ENCODE measurements at regions not wholly inside any gene's neighbourhood (a gene's known extent, or its start where the extent isn't known, plus 50 kb on each side); places are given as distances from the start of the nearest gene placed in this dataset.

- no peak for DNase-seq (ENCODE audit: low read depth)
Observed at GRCh38 chr15:70158309-70159000, 60.7 kb upstream of the TLE3 start.

- DNase-seq (ENCODE audit: low read depth): no peak
Observed at GRCh38 chr15:70156671-70157271, 59.1 kb upstream of the TLE3 start.

- DNase-seq (ENCODE audit: low read depth): no peak
Observed at GRCh38 chr15:70154718-70155347, 57.1 kb upstream of the TLE3 start.

- DNase-seq (ENCODE audit: low read depth): no peak
Observed at GRCh38 chr15:70153921-70154717, 56.4 kb upstream of the TLE3 start.

GRCh38 chr15:70152070-70152480 is 54.4 kb upstream of the TLE3 start:
- no peak for DNase-seq (ENCODE audit: low read depth)

- no peak for DNase-seq (ENCODE audit: low read depth)
Observed at GRCh38 chr15:70151462-70151861, 53.7 kb upstream of the TLE3 start.

- DNase-seq (ENCODE audit: low read depth): no peak
Observed at GRCh38 chr15:70151003-70151402, 53.3 kb upstream of the TLE3 start.

GRCh38 chr15:70150405-70150747 is 52.7 kb upstream of the TLE3 start:
- DNase-seq (ENCODE audit: low read depth): no peak

- no peak for DNase-seq (ENCODE audit: low read depth)
Observed at GRCh38 chr15:70149667-70150404, 52.1 kb upstream of the TLE3 start.

- DNase-seq (ENCODE audit: low read depth): no peak
Observed at GRCh38 chr15:70147778-70148177, 50.1 kb upstream of the TLE3 start.
